Neural cell (in vitro differentiated cells): ENCODE measurements at regions not wholly inside any gene's neighbourhood (a gene's known extent, or its start where the extent isn't known, plus 50 kb on each side); places are given as distances from the start of the nearest gene placed in this dataset.

Source experiments
- CTCF ChIP-seq: fragments of 450-650 bp; IDR thresholded peaks from 2 replicates; pipeline ENCODE4 v1.5.1; 2014; ENCODE audit warnings: antibody characterized with exemption, mild to moderate bottlenecking, moderate library complexity; ENCODE audit not compliant: poor library complexity, severe bottlenecking
- POLR2AphosphoS5 ChIP-seq: IDR thresholded peaks from 2 replicates; pipeline ENCODE4 v1.6.1; 2012
- RAD21 ChIP-seq: fragments of 450-650 bp; conservative IDR thresholded peaks from 2 replicates; pipeline ENCODE4 v1.6.1; 2014; ENCODE audit warnings: antibody characterized with exemption, mild to moderate bottlenecking, moderate library complexity
- SMC3 ChIP-seq: fragments of 450-650 bp; conservative IDR thresholded peaks from 2 replicates; pipeline ENCODE4 v1.6.1; 2014; ENCODE audit warnings: antibody characterized with exemption, mild to moderate bottlenecking, moderate library complexity; ENCODE audit not compliant: poor library complexity
- TAF1 ChIP-seq: IDR thresholded peaks from 2 replicates; pipeline ENCODE4 v1.6.1; 2012; ENCODE audit warnings: low read depth

DNA sequence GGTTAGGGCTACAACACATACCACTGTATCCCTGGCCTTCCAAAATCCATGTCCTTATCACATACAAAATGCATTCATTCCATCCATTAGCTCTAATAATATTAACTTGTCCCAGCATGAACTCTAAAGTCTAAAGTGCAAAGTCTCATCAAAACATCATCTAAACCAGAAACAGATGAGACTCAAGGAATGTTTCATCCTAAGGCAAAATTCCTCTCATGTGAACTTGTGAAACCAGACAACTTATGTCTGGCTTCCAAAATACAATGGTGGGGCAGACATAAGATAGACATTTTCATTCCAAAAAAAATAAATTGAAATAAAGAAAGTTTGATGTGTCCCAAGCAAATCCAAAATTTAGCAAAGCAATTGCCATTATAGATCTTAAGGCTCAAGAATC lies 257.4 kb downstream of the HTR1B start:
- no peak for TF ChIP-seq CTCF
- TF ChIP-seq TAF1: no peak
- no peak for TF ChIP-seq RAD21
- TF ChIP-seq POLR2AphosphoS5: no peak
- no peak for TF ChIP-seq SMC3
